Mesendoderm (in vitro differentiated cells): ENCODE measurements at regions not wholly inside any gene's neighbourhood (a gene's known extent, or its start where the extent isn't known, plus 50 kb on each side); places are given as distances from the start of the nearest gene placed in this dataset.

Experiments
- DNase-seq: peaks from one replicate; pipeline ENCODE4 v3.0.0; 2013
- H2AK5ac ChIP-seq: 2 replicates; pipeline ENCODE4 v1.6.1; 2013; ENCODE audit warnings: low read length, inconsistent platforms
- H2BK120ac ChIP-seq: 2 replicates; pipeline ENCODE4 v1.6.1; 2013; ENCODE audit warnings: low read depth, mild to moderate bottlenecking, low read length, moderate library complexity, mixed read lengths
- H2BK15ac ChIP-seq: replicated peaks from 2 replicates; pipeline ENCODE4 v1.6.1; 2013; ENCODE audit warnings: low read depth, mild to moderate bottlenecking, moderate library complexity
- H2BK5ac ChIP-seq: 2 replicates; pipeline ENCODE4 v1.6.1; 2013; ENCODE audit warnings: low read length, inconsistent platforms
- H3K18ac ChIP-seq: 2 replicates; pipeline ENCODE4 v1.6.1; 2013; ENCODE audit warnings: mild to moderate bottlenecking, low read length, mixed read lengths
- H3K23ac ChIP-seq: one replicate; pipeline ENCODE4 v1.6.1; 2013; ENCODE audit warnings: low read length
- H3K27ac ChIP-seq: 2 replicates; pipeline ENCODE4 v1.5.1; 2013; ENCODE audit warnings: low read depth, mild to moderate bottlenecking, inconsistent platforms, low read length, moderate library complexity
- H3K27me3 ChIP-seq: 2 replicates; pipeline ENCODE4 v1.6.1; 2013; ENCODE audit warnings: low read length, control low read depth, mild to moderate bottlenecking, inconsistent platforms; ENCODE audit not compliant: insufficient read depth, poor library complexity
- H3K36me3 ChIP-seq: 2 replicates; pipeline ENCODE4 v1.6.1; 2013; ENCODE audit warnings: low read length, inconsistent platforms; ENCODE audit not compliant: control insufficient read depth, insufficient read depth
- H3K4ac ChIP-seq: one replicate; pipeline ENCODE4 v1.6.1; 2013; ENCODE audit warnings: low read depth, mild to moderate bottlenecking, low read length, moderate library complexity
- H3K4me1 ChIP-seq: 2 replicates; pipeline ENCODE4 v1.6.1; 2013; ENCODE audit warnings: low read depth, low read length, inconsistent platforms; ENCODE audit not compliant: control insufficient read depth
- H3K4me2 ChIP-seq: 2 replicates; pipeline ENCODE4 v1.6.1; 2013; ENCODE audit warnings: low read length
- H3K4me3 ChIP-seq: 2 replicates; pipeline ENCODE4 v1.5.1; 2013; ENCODE audit warnings: mild to moderate bottlenecking, low read length
- H3K56ac ChIP-seq: one replicate; pipeline ENCODE4 v1.6.1; 2013; ENCODE audit warnings: low read length
- H3K79me1 ChIP-seq: 2 replicates; pipeline ENCODE4 v1.6.1; 2013; ENCODE audit warnings: low read length, inconsistent platforms
- H3K79me2 ChIP-seq: 2 replicates; pipeline ENCODE4 v1.6.1; 2013; ENCODE audit warnings: mild to moderate bottlenecking, low read length; ENCODE audit not compliant: control insufficient read depth, insufficient read depth
- H3K9ac ChIP-seq: 2 replicates; pipeline ENCODE4 v1.6.1; 2013; ENCODE audit warnings: low read length, inconsistent platforms
- H4K5ac ChIP-seq: one replicate; pipeline ENCODE4 v1.6.1; 2013; ENCODE audit warnings: low read length
- H4K8ac ChIP-seq: one replicate; pipeline ENCODE4 v1.6.1; 2013; ENCODE audit warnings: low read depth, mild to moderate bottlenecking, control low read depth, low read length, moderate library complexity
- WGBS: extraction: QIAGEN DNeasy Blood & Tissue Kit; methylation state at CpG from one replicate; pipeline ENCODE4 v1.1.7; 2013; ENCODE audit warnings: low lambda C conversion rate, missing lambda C conversion rate; ENCODE audit not compliant: insufficient coverage; ENCODE audit errors: extremely low coverage; 5-methylcytosine and 5-hydroxymethylcytosine counted together

GRCh38 chrX:45788315-45788714 is 587.6 kb upstream of the DIPK2B start:
- no peak overlapping the region for H2AK5ac ChIP-seq
- H3K18ac ChIP-seq = no peak overlapping the region
- DNase-seq = no peak
- H3K9ac ChIP-seq = no peak overlapping the region
- no peak overlapping the region for H4K8ac ChIP-seq
- no peak overlapping the region for H3K4me3 ChIP-seq
- peaks cover 27% of the 10 kb centered on the region for H3K79me2 ChIP-seq
- H3K23ac ChIP-seq = no peak overlapping the region
- H3K27me3 ChIP-seq = no peaks in the 10 kb centered on the region
- no CpG with 5 or more reads among the region's 5 CpGs for WGBS
- H2BK15ac ChIP-seq = no peak overlapping the region
- no peak overlapping the region for H3K56ac ChIP-seq
- no peaks in the 10 kb centered on the region for H3K79me1 ChIP-seq
- no peak overlapping the region for H3K4me2 ChIP-seq
- H2BK5ac ChIP-seq = no peak overlapping the region
- H3K4me1 ChIP-seq = no peaks in the 10 kb centered on the region
- H3K27ac ChIP-seq = no peak overlapping the region
- no peak overlapping the region for H3K4ac ChIP-seq
- H3K36me3 ChIP-seq = no peaks in the 10 kb centered on the region
- H4K5ac ChIP-seq = no peak overlapping the region
- no peak overlapping the region for H2BK120ac ChIP-seq

GRCh38 chrX:45784590-45784989 is 583.9 kb upstream of the DIPK2B start:
- H3K4me2 ChIP-seq = no peak overlapping the region
- H3K79me1 ChIP-seq = no peaks in the 10 kb centered on the region
- WGBS = no CpG with 5 or more reads among the region's 3 CpGs

GRCh38 chrX:45783002-45783401 is 582.3 kb upstream of the DIPK2B start:
- no peak overlapping the region for H2AK5ac ChIP-seq
- H3K9ac ChIP-seq = no peak overlapping the region
- no peak overlapping the region for H3K4me3 ChIP-seq
- no peak overlapping the region for H3K4ac ChIP-seq
- H4K5ac ChIP-seq = no peak overlapping the region
- no peaks in the 10 kb centered on the region for H3K79me1 ChIP-seq
- H3K36me3 ChIP-seq = no peaks in the 10 kb centered on the region
- no peak overlapping the region for H2BK15ac ChIP-seq
- no peak for DNase-seq
- H3K18ac ChIP-seq = no peak overlapping the region
- no peak overlapping the region for H4K8ac ChIP-seq
- peaks cover 36% of the 10 kb centered on the region for H3K79me2 ChIP-seq
- no CpG with 5 or more reads among the region's 6 CpGs for WGBS
- H3K4me2 ChIP-seq = no peak overlapping the region
- no peak overlapping the region for H3K27ac ChIP-seq
- no peaks in the 10 kb centered on the region for H3K4me1 ChIP-seq
- H2BK5ac ChIP-seq = no peak overlapping the region
- no peak overlapping the region for H3K23ac ChIP-seq
- no peak overlapping the region for H3K56ac ChIP-seq
- H3K27me3 ChIP-seq = no peaks in the 10 kb centered on the region
- H2BK120ac ChIP-seq = no peak overlapping the region

More at GRCh38 chrX:45784590-45784989, 583.9 kb upstream of the DIPK2B start:
- Histone ChIP-seq H3K18ac (no peak overlapping the region), H3K27me3 (no peaks in the 10 kb centered on the region), H2BK120ac (no peak overlapping the region), H3K4me3 (no peak overlapping the region), H3K79me2 (peaks cover 33% of the 10 kb centered on the region), H3K56ac (no peak overlapping the region), H3K9ac (no peak overlapping the region), H3K23ac (no peak overlapping the region), H4K5ac (no peak overlapping the region), H3K4me1 (no peaks in the 10 kb centered on the region), H2AK5ac (no peak overlapping the region), H3K36me3 (no peaks in the 10 kb centered on the region), H4K8ac (no peak overlapping the region), H3K4ac (no peak overlapping the region), H3K27ac (no peak overlapping the region), H2BK5ac (no peak overlapping the region), H2BK15ac (no peak overlapping the region)
- no peak for DNase-seq

- Histone ChIP-seq H2BK5ac (no peak overlapping the region), H3K4me1 (no peaks in the 10 kb centered on the region), H3K79me1 (no peaks in the 10 kb centered on the region), H3K4me2 (no peak overlapping the region), H3K18ac (no peak overlapping the region), H2BK15ac (no peak overlapping the region), H3K56ac (no peak overlapping the region), H3K27me3 (no peaks in the 10 kb centered on the region), H3K27ac (no peak overlapping the region), H2BK120ac (no peak overlapping the region), H3K4ac (no peak overlapping the region), H3K23ac (no peak overlapping the region), H3K79me2 (peaks cover 33% of the 10 kb centered on the region), H3K9ac (no peak overlapping the region), H3K36me3 (no peaks in the 10 kb centered on the region), H3K4me3 (no peak overlapping the region), H4K8ac (no peak overlapping the region), H4K5ac (no peak overlapping the region), H2AK5ac (no peak overlapping the region)
- WGBS = 100% methylated on average over 1 of the region's 4 CpGs
- DNase-seq = peak; percentile 72
These were observed 581.4 kb upstream of the DIPK2B start for GRCh38 chrX:45781901-45782553.

- no peaks in the 10 kb centered on the region for H3K4me1 ChIP-seq
These were observed 577.9 kb upstream of the DIPK2B start for GRCh38 chrX:45778616-45779015.

GRCh38 chrX:45777366-45777765 is 576.7 kb upstream of the DIPK2B start:
- no peak overlapping the region for H3K27ac ChIP-seq
- no peak overlapping the region for H3K18ac ChIP-seq
- H3K4ac ChIP-seq = no peak overlapping the region
- H3K56ac ChIP-seq = no peak overlapping the region
- no CpG with 5 or more reads among the region's 3 CpGs for WGBS
- H3K79me1 ChIP-seq = no peaks in the 10 kb centered on the region
- no peaks in the 10 kb centered on the region for H3K27me3 ChIP-seq
- no peak overlapping the region for H3K4me3 ChIP-seq
- H3K23ac ChIP-seq = no peak overlapping the region
- H3K4me1 ChIP-seq = no peaks in the 10 kb centered on the region
- H2AK5ac ChIP-seq = no peak overlapping the region
- H4K8ac ChIP-seq = no peak overlapping the region
- no peaks in the 10 kb centered on the region for H3K36me3 ChIP-seq
- H3K4me2 ChIP-seq = no peak overlapping the region
- H4K5ac ChIP-seq = no peak overlapping the region
- no peak overlapping the region for H2BK120ac ChIP-seq
- no peak overlapping the region for H3K9ac ChIP-seq
- peaks cover 38% of the 10 kb centered on the region for H3K79me2 ChIP-seq
- no peak for DNase-seq
- no peak overlapping the region for H2BK5ac ChIP-seq
- H2BK15ac ChIP-seq = no peak overlapping the region

More at GRCh38 chrX:45778616-45779015, 577.9 kb upstream of the DIPK2B start:
- H2BK15ac ChIP-seq = no peak overlapping the region
- no peaks in the 10 kb centered on the region for H3K27me3 ChIP-seq
- no peak overlapping the region for H3K4me3 ChIP-seq
- H3K18ac ChIP-seq = no peak overlapping the region
- no peak overlapping the region for H2BK120ac ChIP-seq
- WGBS = no CpG with 5 or more reads among the region's 1 CpG
- H3K36me3 ChIP-seq = no peaks in the 10 kb centered on the region
- no peak overlapping the region for H3K23ac ChIP-seq
- no peak overlapping the region for H3K27ac ChIP-seq
- H4K8ac ChIP-seq = no peak overlapping the region
- H2AK5ac ChIP-seq = no peak overlapping the region
- H3K9ac ChIP-seq = no peak overlapping the region
- no peak for DNase-seq
- H3K56ac ChIP-seq = no peak overlapping the region
- no peak overlapping the region for H3K4me2 ChIP-seq
- H2BK5ac ChIP-seq = no peak overlapping the region
- no peaks in the 10 kb centered on the region for H3K79me1 ChIP-seq
- no peak overlapping the region for H4K5ac ChIP-seq
- no peak overlapping the region for H3K4ac ChIP-seq
- H3K79me2 ChIP-seq = peaks cover 34% of the 10 kb centered on the region
